HCT116 (cell line): ENCODE measurements at regions not wholly inside any gene's neighbourhood (a gene's known extent, or its start where the extent isn't known, plus 50 kb on each side); places are given as distances from the start of the nearest gene placed in this dataset.

Experiments
- ATAC-seq: fragments of 200-7000 bp; cut with Tn5 transposase; 2 replicates; pipeline ENCODE4 v1.9.1; 2020; ENCODE audit warnings: mild to moderate bottlenecking, moderate library complexity
- BruUV-seq: library from RNA; stranded (reverse); fragments of 400-500 nt; replicated peaks from 2 replicates; lab custom pipeline; 2021; lab: Mats Ljungman, UMichigan
- CTCF ChIA-PET: fragments of 300-600 bp; sonication (Branson Sonifier 250); formaldehyde crosslinking; loops from one replicate; lab custom pipeline; 2021; ENCODE audit warnings: antibody characterized with exemption; lab: Charles Lee
- POLR2A ChIA-PET: fragments of 300-600, 350-600 bp; sonication (Branson Sonifier 250); formaldehyde crosslinking; loops from one replicate; lab custom pipeline; 2021; ENCODE audit warnings: antibody characterized with exemption; lab: Charles Lee
- RAD21 ChIA-PET, 2 experiments: fragments of 300-600 bp; sonication (Branson Sonifier 250); formaldehyde crosslinking; loops; one replicate each; lab custom pipeline; 2023; ENCODE audit warnings: low total read pairs in 2 of 2; ENCODE audit not compliant: uncharacterized antibody in 2 of 2, unreplicated experiment in 2 of 2, low non-redundant PET in 1 of 2; lab: Charles Lee
- DNase-seq: peaks from one replicate; pipeline ENCODE4 v3.0.0-alpha.2; 2010; ENCODE audit warnings: low read depth, low spot score
- H2AFZ ChIP-seq: fragments of 200-600 bp; shearing (Covaris generic), sonication (generic); 2 replicates; pipeline ENCODE4 v1.6.1; 2017; ENCODE audit warnings: low read depth, mixed run types, mixed read lengths, antibody characterized with exemption, low read length; ENCODE audit not compliant: poor library complexity, severe bottlenecking
- H3K27ac ChIP-seq: 2 replicates; pipeline ENCODE4 v1.5.1; 2012; ENCODE audit warnings: low read depth, low read length
- H3K27me3 ChIP-seq: fragments of 200-600 bp; sonication (generic); 2 replicates; pipeline ENCODE4 v1.6.1; 2016; ENCODE audit warnings: mixed run types, low read length, mixed read lengths; ENCODE audit not compliant: insufficient read depth
- H3K36me3 ChIP-seq, 2 experiments: fragments of 200-500 bp in 1 of 2; fragments of 200-600 bp in 1 of 2; sonication (Bioruptor generic) in 1 of 2; sonication (generic) in 1 of 2; 2 replicates each; pipeline versions ENCODE4 v1.5.1 to v1.6.1; 2014 to 2016; ENCODE audit warnings: low read length in 2 of 2, inconsistent platforms in 1 of 2, mixed read lengths in 1 of 2, mixed run types in 1 of 2; ENCODE audit not compliant: insufficient read depth in 2 of 2, control insufficient read depth in 1 of 2
- H3K4me1 ChIP-seq, 2 experiments: fragments of 200-600 bp in 1 of 2; sonication (generic) in 1 of 2; 2 replicates each; pipeline versions ENCODE4 v1.5.1 to v1.6.1; 2012 to 2017; ENCODE audit warnings: low read length in 2 of 2, inconsistent platforms in 1 of 2, mild to moderate bottlenecking in 1 of 2, mixed read lengths in 1 of 2, mixed run types in 1 of 2, moderate library complexity in 1 of 2; ENCODE audit not compliant: insufficient read depth in 2 of 2, control insufficient read depth in 1 of 2
- H3K4me2 ChIP-seq: fragments of 200-600 bp; sonication (generic); 2 replicates; pipeline ENCODE4 v1.6.1; 2017; ENCODE audit warnings: mixed run types, low read length, mixed read lengths
- H3K4me3 ChIP-seq, 2 experiments: fragments of 200-600 bp in 1 of 2; sonication (generic) in 1 of 2; replicated peaks in 1 of 2; 2 replicates each; pipeline ENCODE4 v1.5.1; 2011 to 2016; ENCODE audit warnings: low read length in 2 of 2, control low read depth in 1 of 2, low read depth in 1 of 2, mild to moderate bottlenecking in 1 of 2, mixed read lengths in 1 of 2, mixed run types in 1 of 2
- H3K79me2 ChIP-seq: fragments of 200-600 bp; sonication (generic); 2 replicates; pipeline ENCODE4 v1.6.1; 2017; ENCODE audit warnings: mild to moderate bottlenecking, mixed run types, low read length, moderate library complexity, mixed read lengths; ENCODE audit not compliant: insufficient read depth
- H3K9ac ChIP-seq: fragments of 200-600 bp; sonication (generic); 2 replicates; pipeline ENCODE4 v1.6.1; 2016; ENCODE audit warnings: low read length, mixed read lengths
- H3K9me2 ChIP-seq: fragments of 200-600 bp; sonication (generic), shearing (Covaris generic); 2 replicates; pipeline ENCODE4 v1.6.1; 2017; ENCODE audit warnings: mixed run types, mild to moderate bottlenecking, moderate library complexity; ENCODE audit not compliant: insufficient read depth
- H3K9me3 ChIP-seq, 2 experiments: fragments of 200-500 bp in 1 of 2; fragments of 200-600 bp in 1 of 2; sonication (Bioruptor generic) in 1 of 2; sonication (generic) in 1 of 2; 2 replicates each; pipeline ENCODE4 v1.6.1; 2014 to 2017; ENCODE audit warnings: low read length in 2 of 2, mixed read lengths in 2 of 2, inconsistent platforms in 1 of 2, low read depth in 1 of 2, mild to moderate bottlenecking in 1 of 2, mixed run types in 1 of 2, moderate library complexity in 1 of 2; ENCODE audit not compliant: control insufficient read depth in 1 of 2, insufficient read depth in 1 of 2
- H4K20me1 ChIP-seq: fragments of 200-600 bp; sonication (generic), shearing (Covaris generic); 2 replicates; pipeline ENCODE4 v1.6.1; 2017; ENCODE audit warnings: mixed run types, mild to moderate bottlenecking, moderate library complexity; ENCODE audit not compliant: insufficient read depth
- CEBPB ChIP-seq: IDR thresholded peaks from 2 replicates; pipeline ENCODE4 v1.6.1; 2012; ENCODE audit warnings: low read depth
- EGR1 ChIP-seq: IDR thresholded peaks from 2 replicates; pipeline ENCODE4 v1.6.1; 2012; ENCODE audit warnings: low read depth
- ELF1 ChIP-seq: IDR thresholded peaks from 2 replicates; pipeline ENCODE4 v1.6.1; 2012; ENCODE audit warnings: low read depth, borderline replicate concordance
- EZH2 ChIP-seq: fragments of 200-600 bp; sonication (generic); IDR thresholded peaks from 2 replicates; pipeline ENCODE4 v1.6.1; 2017; ENCODE audit warnings: antibody characterized with exemption, mixed run types
- EZH2phosphoT487 ChIP-seq: fragments of 200-600 bp; IDR thresholded peaks from 2 replicates; pipeline ENCODE4 v1.6.1; 2018; ENCODE audit warnings: antibody characterized with exemption, borderline replicate concordance
- JUND ChIP-seq: IDR thresholded peaks from 2 replicates; pipeline ENCODE4 v1.6.1; 2012
- MAX ChIP-seq: IDR thresholded peaks from 2 replicates; pipeline ENCODE4 v1.6.1; 2012
- POLR2A ChIP-seq: IDR thresholded peaks from 2 replicates; pipeline ENCODE4 v1.7.0; 2011; ENCODE audit warnings: borderline replicate concordance; ENCODE audit not compliant: insufficient read depth, insufficient read length; ENCODE audit errors: extremely low read depth
- RAD21 ChIP-seq: IDR thresholded peaks from 2 replicates; pipeline ENCODE4 v1.6.1; 2012; ENCODE audit warnings: low read depth, mild to moderate bottlenecking
- SIN3A ChIP-seq: IDR thresholded peaks from 2 replicates; pipeline ENCODE4 v1.6.1; 2012; ENCODE audit warnings: low read depth
- SRF ChIP-seq: IDR thresholded peaks from 2 replicates; pipeline ENCODE4 v1.6.1; 2012; ENCODE audit warnings: low read depth
- TCF7L2 ChIP-seq: IDR thresholded peaks from 2 replicates; pipeline ENCODE4 v1.7.0; 2011; ENCODE audit warnings: borderline replicate concordance, inconsistent platforms; ENCODE audit not compliant: insufficient read depth, insufficient read length; ENCODE audit errors: extremely low read depth
- ZFX ChIP-seq: fragments of 450-650 bp; IDR thresholded peaks from 2 replicates; pipeline ENCODE4 v1.6.1; 2017
- intact Hi-C: fragments of 100-400 bp; cut with micrococcal nuclease; formaldehyde crosslinking; loops from 2 replicates; pipeline ENCODE4 v1.10.0; 2022

- no peaks in the 10 kb centered on the region for H3K9me2 ChIP-seq
- BruUV-seq: no TSS peak
- H3K27ac ChIP-seq: no peak overlapping the region
- DNase-seq (no peak), ATAC-seq (no peak)
- H3K9ac ChIP-seq: no peak overlapping the region
- POLR2A ChIA-PET: no interaction called here
- intact Hi-C loops: no loop called here
- H3K36me3 ChIP-seq: no peaks in the 10 kb centered on the region
- H3K4me1 ChIP-seq: peaks cover 7 to 14% of the 10 kb centered on the region in 2 experiments; a peak in 3 of 4 replicates
- no peaks in the 10 kb centered on the region for H4K20me1 ChIP-seq
- H3K4me3 ChIP-seq: no peak overlapping the region
- H2AFZ ChIP-seq: peak overlapping the region; percentile 51
- no peak overlapping the region for H3K4me2 ChIP-seq
- no peaks in the 10 kb centered on the region for H3K79me2 ChIP-seq
- no peaks in the 10 kb centered on the region for H3K27me3 ChIP-seq
- CTCF ChIA-PET: no interaction called here
- TF ChIP-seq EZH2 (no peak), POLR2A (no peak), EGR1 (no peak), MAX (no peak), RAD21 (no peak), ZFX (no peak), TCF7L2 (no peak), JUND (no peak), ELF1 (no peak), SIN3A (no peak), CEBPB (no peak)
- RAD21 ChIA-PET: no interaction called here
- peaks cover 4 to 14% of the 10 kb centered on the region in 2 experiments; a peak in 2 of 4 replicates for H3K9me3 ChIP-seq
Observed at GRCh38 chr15:56804279-56804678, 71.0 kb upstream of the ZNF280D start.

- BruUV-seq: no TSS peak
- Histone ChIP-seq H3K4me3 (no peak overlapping the region), H3K9me2 (no peaks in the 10 kb centered on the region), H3K36me3 (no peaks in the 10 kb centered on the region), H3K79me2 (no peaks in the 10 kb centered on the region), H3K4me1 (peaks cover 7 to 14% of the 10 kb centered on the region in 2 experiments; a peak in 3 of 4 replicates), H3K9ac (no peak overlapping the region), H3K27me3 (no peaks in the 10 kb centered on the region), H3K9me3 (no peaks in the 10 kb centered on the region; a peak in 1 of 4 replicates), H2AFZ (no peak overlapping the region), H4K20me1 (no peaks in the 10 kb centered on the region), H3K4me2 (no peak overlapping the region), H3K27ac (no peak overlapping the region)
- POLR2A ChIA-PET: no interaction called here
- intact Hi-C loops: no loop called here
- no peak for DNase-seq
- no peak for TF ChIP-seq EZH2
- no peak for TF ChIP-seq POLR2A
- no peak for TF ChIP-seq EGR1
- TF ChIP-seq SRF: no peak
- TF ChIP-seq ELF1: no peak
- TF ChIP-seq EZH2phosphoT487: no peak
- no peak for TF ChIP-seq MAX
- no peak for ATAC-seq
- CTCF ChIA-PET: no interaction called here
- RAD21 ChIA-PET: no interaction called here
Observed at GRCh38 chr15:56802161-56802560, 68.9 kb upstream of the ZNF280D start.
